ENCODE measurements at regions not wholly inside any gene's neighbourhood (a gene's known extent, or its start where the extent isn't known, plus 50 kb on each side); places are given as distances from the start of the nearest gene placed in this dataset.

GRCh38 chr19:29012457-29012856, 200.5 kb downstream of the UQCRFS1 start:
- H3K4me3 ChIP-seq (ENCODE audit: low read depth, low read length), result no peak overlapping the region
- TF ChIP-seq CTCF (IDR thresholded peaks at IDR 0.05; ENCODE audit: low read depth, low read length) (no peak), MAX (IDR thresholded peaks at IDR 0.05; ENCODE audit: low read depth, low read length) (no peak), MYC (IDR thresholded peaks at IDR 0.05; ENCODE audit: low read depth, low read length) (no peak), POLR2A (IDR thresholded peaks at IDR 0.05; ENCODE audit: extremely low read depth, insufficient read length) (no peak)
- no peak for DNase-seq (ENCODE audit: low read depth)

GRCh38 chr19:29010276-29010675, 202.7 kb downstream of the UQCRFS1 start:
- no peak for TF ChIP-seq POLR2A (IDR thresholded peaks at IDR 0.05; ENCODE audit: extremely low read depth, insufficient read length)
- DNase-seq (ENCODE audit: low read depth), result no peak
- H3K4me3 ChIP-seq (ENCODE audit: low read depth, low read length), result no peak overlapping the region

- H3K4me3 ChIP-seq (ENCODE audit: low read depth, low read length), result no peak overlapping the region
- no peak for TF ChIP-seq MYC (IDR thresholded peaks at IDR 0.05; ENCODE audit: low read depth, low read length)
- no peak for TF ChIP-seq CTCF (IDR thresholded peaks at IDR 0.05; ENCODE audit: low read depth, low read length)
- no peak for TF ChIP-seq MAX (IDR thresholded peaks at IDR 0.05; ENCODE audit: low read depth, low read length)
- TF ChIP-seq POLR2A (IDR thresholded peaks at IDR 0.05; ENCODE audit: extremely low read depth, insufficient read length), result no peak
- no peak for DNase-seq (ENCODE audit: low read depth)
Measured at GRCh38 chr19:29006057-29006735, 206.8 kb downstream of the UQCRFS1 start.

- TF ChIP-seq MYC (IDR thresholded peaks at IDR 0.05; ENCODE audit: low read depth, low read length), result no peak
- no peak for TF ChIP-seq MAX (IDR thresholded peaks at IDR 0.05; ENCODE audit: low read depth, low read length)
- TF ChIP-seq POLR2A (IDR thresholded peaks at IDR 0.05; ENCODE audit: extremely low read depth, insufficient read length), result no peak
- TF ChIP-seq CTCF (IDR thresholded peaks at IDR 0.05; ENCODE audit: low read depth, low read length), result no peak
- no peak overlapping the region for H3K4me3 ChIP-seq (ENCODE audit: low read depth, low read length)
- DNase-seq (ENCODE audit: low read depth), result no peak
Measured at GRCh38 chr19:29004796-29005195, 208.2 kb downstream of the UQCRFS1 start.

GRCh38 chr19:29003641-29004409, 209.1 kb downstream of the UQCRFS1 start:
- H3K4me3 ChIP-seq (ENCODE audit: low read depth, low read length), result no peak overlapping the region
- DNase-seq (ENCODE audit: low read depth), result no peak
- TF ChIP-seq CTCF (IDR thresholded peaks at IDR 0.05; ENCODE audit: low read depth, low read length) (no peak), MAX (IDR thresholded peaks at IDR 0.05; ENCODE audit: low read depth, low read length) (no peak), MYC (IDR thresholded peaks at IDR 0.05; ENCODE audit: low read depth, low read length) (no peak), POLR2A (IDR thresholded peaks at IDR 0.05; ENCODE audit: extremely low read depth, insufficient read length) (no peak)

GRCh38 chr19:29002336-29002735, 210.6 kb downstream of the UQCRFS1 start:
- TF ChIP-seq MYC (IDR thresholded peaks at IDR 0.05; ENCODE audit: low read depth, low read length), result no peak
- no peak for TF ChIP-seq MAX (IDR thresholded peaks at IDR 0.05; ENCODE audit: low read depth, low read length)
- TF ChIP-seq POLR2A (IDR thresholded peaks at IDR 0.05; ENCODE audit: extremely low read depth, insufficient read length), result no peak
- TF ChIP-seq CTCF (IDR thresholded peaks at IDR 0.05; ENCODE audit: low read depth, low read length), result no peak

More at GRCh38 chr19:29002336-29002735, 210.6 kb downstream of the UQCRFS1 start:
- DNase-seq (ENCODE audit: low read depth), result no peak
- H3K4me3 ChIP-seq (ENCODE audit: low read depth, low read length), result no peak overlapping the region
